C4-2B (cell line): ENCODE measurements at regions not wholly inside any gene's neighbourhood (a gene's known extent, or its start where the extent isn't known, plus 50 kb on each side); places are given as distances from the start of the nearest gene placed in this dataset.

Experiments
- ZFX ChIP-seq: fragments of 450-650 bp; IDR thresholded peaks from 2 replicates; pipeline ENCODE4 v1.6.1; 2017
- TF ChIP-seq, protein P1 (sequence below): fragments of 450-650 bp; conservative IDR thresholded peaks from 2 replicates; pipeline ENCODE4 v1.5.1; 2017; ENCODE audit warnings: mild to moderate bottlenecking

- TF ChIP-seq, protein P1, sequence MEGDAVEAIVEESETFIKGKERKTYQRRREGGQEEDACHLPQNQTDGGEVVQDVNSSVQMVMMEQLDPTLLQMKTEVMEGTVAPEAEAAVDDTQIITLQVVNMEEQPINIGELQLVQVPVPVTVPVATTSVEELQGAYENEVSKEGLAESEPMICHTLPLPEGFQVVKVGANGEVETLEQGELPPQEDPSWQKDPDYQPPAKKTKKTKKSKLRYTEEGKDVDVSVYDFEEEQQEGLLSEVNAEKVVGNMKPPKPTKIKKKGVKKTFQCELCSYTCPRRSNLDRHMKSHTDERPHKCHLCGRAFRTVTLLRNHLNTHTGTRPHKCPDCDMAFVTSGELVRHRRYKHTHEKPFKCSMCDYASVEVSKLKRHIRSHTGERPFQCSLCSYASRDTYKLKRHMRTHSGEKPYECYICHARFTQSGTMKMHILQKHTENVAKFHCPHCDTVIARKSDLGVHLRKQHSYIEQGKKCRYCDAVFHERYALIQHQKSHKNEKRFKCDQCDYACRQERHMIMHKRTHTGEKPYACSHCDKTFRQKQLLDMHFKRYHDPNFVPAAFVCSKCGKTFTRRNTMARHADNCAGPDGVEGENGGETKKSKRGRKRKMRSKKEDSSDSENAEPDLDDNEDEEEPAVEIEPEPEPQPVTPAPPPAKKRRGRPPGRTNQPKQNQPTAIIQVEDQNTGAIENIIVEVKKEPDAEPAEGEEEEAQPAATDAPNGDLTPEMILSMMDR: no peak
- no peak for TF ChIP-seq ZFX
These were observed 203.7 kb downstream of the RFC3 start for GRCh38 chr13:34021619-34022018.
